CD4-positive, alpha-beta T cell treated with Interleukin-4 for 4 hours (primary cell): ENCODE measurements at regions not wholly inside any gene's neighbourhood (a gene's known extent, or its start where the extent isn't known, plus 50 kb on each side); places are given as distances from the start of the nearest gene placed in this dataset.

Experiments used
- DNase-seq: peaks from one replicate; pipeline ENCODE4 v3.0.0-alpha.2; 2020

GRCh38 chr6:91433660-91434534 lies 847.0 kb upstream of the MAP3K7 start:
- no peak for DNase-seq

DNA sequence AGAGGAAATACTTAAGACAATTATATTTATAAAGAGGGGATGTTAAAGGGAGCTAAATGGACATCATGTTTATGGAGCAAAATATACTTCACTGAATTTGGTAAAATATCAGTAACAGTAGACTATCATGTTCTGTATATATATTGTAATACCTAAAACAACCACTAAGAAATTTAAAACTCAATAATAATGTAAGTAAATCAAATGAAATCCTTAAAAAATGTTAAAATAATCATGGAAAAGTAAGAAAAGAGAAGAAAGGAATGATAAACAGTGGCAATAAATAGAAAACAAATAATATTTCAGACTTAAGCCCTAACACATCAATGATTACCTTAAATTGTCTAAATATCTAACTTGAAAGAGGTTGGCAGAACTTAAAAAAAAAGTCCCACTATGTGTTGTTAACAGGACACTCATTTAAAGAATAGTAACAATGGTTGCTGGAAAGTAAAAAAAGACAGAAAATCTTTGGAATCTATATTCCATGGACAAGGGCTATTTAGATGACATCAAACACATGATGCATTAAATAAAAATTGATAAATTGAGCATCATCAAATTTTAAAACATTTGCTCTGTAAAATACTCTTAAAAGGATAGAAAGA lies 842.2 kb upstream of the MAP3K7 start:
- no peak for DNase-seq

- no peak for DNase-seq
These were observed 841.4 kb upstream of the MAP3K7 start for GRCh38 chr6:91428296-91428695.

GRCh38 chr6:91420243-91420642 lies 833.4 kb upstream of the MAP3K7 start:
- DNase-seq, result no peak

- no peak for DNase-seq
These were observed 828.2 kb upstream of the MAP3K7 start for GRCh38 chr6:91415031-91415605.

GRCh38 chr6:91412532-91412931 lies 825.7 kb upstream of the MAP3K7 start:
- DNase-seq, result no peak

DNA sequence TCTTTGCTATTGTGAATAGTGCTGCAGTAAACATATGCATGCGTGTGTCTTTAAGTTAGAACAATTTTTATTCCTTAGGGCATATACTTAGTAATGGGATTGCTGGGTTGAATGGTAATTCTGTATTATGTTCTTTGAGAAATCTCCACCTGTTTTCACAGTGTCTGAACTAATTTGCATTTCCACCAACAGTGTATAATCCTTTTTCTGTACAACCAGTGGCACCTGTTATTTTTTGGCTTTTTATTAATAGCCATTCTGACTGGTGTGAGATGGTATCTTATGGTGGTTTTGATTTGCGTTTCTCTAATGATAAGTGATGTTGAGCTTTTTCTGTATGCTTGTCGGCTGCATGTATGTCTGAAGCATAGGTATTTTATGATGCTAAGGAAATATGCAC lies 820.8 kb upstream of the MAP3K7 start:
- no peak for DNase-seq

DNA sequence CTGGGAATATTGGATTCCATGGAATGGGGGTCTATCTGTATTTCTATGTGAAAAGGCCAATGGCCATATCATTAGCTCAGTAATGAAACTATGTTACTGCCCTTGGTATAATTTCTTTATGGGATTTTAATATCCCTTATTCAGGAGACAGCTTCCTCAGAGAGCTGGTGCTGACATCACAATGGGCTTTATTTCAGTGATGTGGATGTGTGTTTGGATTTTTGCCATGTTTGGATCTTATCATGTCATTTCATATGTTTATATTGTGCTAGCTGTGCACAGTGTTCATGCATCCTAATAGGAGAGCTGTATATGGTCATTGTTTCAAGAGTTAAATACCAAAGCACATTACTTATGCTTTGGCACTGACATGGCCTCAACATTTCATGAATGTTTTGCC lies 806.1 kb upstream of the MAP3K7 start:
- no peak for DNase-seq

- DNase-seq, result no peak
These were observed 800.6 kb upstream of the MAP3K7 start for GRCh38 chr6:91387290-91388059.

DNA sequence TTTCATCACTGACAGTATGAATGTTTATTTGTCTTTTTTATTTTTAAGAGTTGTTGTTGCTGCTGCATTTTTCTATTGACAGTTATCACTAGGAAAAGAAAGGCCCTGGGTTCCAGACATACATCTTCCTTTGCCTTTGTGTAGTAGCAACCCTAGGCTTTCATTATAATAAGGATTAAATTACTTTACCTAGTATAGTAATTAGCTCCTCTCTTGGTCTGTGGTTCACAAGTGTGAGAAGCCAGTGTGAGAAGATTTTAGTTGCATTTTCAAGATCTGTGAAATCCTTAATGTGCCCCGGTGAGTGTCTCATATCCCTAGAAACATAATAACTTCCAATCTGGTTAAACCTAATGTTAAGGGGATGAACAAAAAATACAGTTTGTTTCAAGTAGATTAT lies 799.3 kb upstream of the MAP3K7 start:
- DNase-seq, result no peak

DNA sequence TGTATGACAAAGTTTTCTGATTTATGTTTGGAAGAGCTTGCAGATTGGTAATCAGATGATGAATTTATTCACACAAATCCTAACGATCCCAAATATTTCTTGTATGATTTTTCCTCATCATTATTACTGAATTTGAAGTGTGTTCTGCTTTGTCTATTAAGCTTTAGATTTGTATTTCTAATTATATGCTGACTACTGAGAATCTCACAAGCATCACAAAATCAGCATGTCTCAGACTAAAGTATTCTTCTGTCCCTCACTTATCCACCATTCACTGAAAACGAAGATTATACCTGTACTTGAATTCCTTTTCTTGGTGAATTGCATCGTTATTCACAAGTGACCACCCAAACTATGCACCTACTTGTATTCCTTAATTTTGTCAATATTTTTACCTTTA lies 796.3 kb upstream of the MAP3K7 start:
- DNase-seq, result no peak

GRCh38 chr6:91376686-91377085 lies 789.8 kb upstream of the MAP3K7 start:
- DNase-seq, result no peak

DNA sequence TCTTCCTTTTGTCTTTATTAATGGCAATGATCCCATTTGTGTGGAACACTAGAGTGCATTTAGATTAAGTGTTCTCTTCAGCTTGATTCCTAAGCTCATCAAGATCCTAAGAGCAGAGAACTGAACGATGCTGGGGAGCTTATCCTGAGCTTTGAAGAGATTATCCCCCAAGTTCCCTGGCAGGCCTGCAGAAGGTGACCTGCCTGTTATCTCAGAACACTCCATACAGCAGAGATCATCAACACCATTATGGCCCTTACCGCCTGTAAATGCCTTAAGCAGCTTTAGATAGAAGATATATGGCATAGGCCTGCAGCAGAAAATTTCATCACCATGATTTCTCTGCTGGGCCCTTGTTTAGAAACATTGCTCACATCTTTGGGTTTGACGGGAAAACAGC lies 779.9 kb upstream of the MAP3K7 start:
- no peak for DNase-seq

GRCh38 chr6:91358986-91359385 lies 772.1 kb upstream of the MAP3K7 start:
- no peak for DNase-seq

- DNase-seq, result no peak
These were observed 766.0 kb upstream of the MAP3K7 start for GRCh38 chr6:91352878-91353277.

- DNase-seq, result no peak
These were observed 765.4 kb upstream of the MAP3K7 start for GRCh38 chr6:91352321-91352720.

GRCh38 chr6:91350146-91350908 lies 763.5 kb upstream of the MAP3K7 start:
- DNase-seq, result no peak

- no peak for DNase-seq
These were observed 754.6 kb upstream of the MAP3K7 start for GRCh38 chr6:91341473-91341872.

DNA sequence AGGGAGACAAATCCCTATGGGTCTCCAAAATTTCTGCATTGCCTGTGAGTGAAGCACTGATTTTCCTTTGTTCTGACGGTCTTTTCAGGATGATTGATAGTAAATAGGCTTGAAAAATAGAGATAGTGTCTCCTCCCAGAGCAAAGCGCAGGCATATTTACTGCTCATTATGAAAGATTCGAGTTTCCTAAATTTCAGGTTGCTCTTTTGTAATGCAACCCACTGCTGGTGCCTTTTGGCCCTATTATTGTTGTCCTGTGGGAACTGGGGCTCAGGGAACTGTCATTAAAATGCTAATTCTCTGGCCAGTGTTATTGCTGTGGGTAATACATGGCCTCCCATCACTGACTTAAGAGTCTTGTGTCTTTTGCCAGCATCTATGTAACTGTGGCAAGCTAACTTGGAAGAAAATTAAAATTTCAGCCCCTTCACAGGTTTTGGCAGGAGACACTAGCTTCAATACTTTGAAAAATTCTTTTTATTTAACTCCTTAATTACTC lies 754.1 kb upstream of the MAP3K7 start:
- no peak for DNase-seq

GRCh38 chr6:91337967-91338366 lies 751.1 kb upstream of the MAP3K7 start:
- no peak for DNase-seq

- no peak for DNase-seq
These were observed 744.0 kb upstream of the MAP3K7 start for GRCh38 chr6:91330896-91331295.

DNA sequence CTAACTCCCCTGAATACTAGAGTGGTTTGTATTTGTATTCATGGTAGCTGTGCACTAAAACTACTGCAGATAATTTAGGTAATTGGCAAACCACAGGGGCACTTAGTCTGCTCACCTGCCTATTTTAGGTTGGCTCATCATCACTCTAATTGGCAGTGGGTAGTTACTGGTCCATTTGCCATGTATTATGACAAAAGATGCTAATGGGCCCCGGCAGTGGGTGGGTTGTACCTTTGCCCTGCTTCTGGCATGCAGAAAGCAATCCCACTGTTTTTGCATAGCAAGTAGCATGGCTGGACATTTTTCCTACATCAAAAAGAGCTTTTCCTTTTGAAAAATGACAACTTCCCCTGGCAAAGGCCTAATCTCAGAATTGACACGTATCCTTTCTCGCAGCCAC lies 741.4 kb upstream of the MAP3K7 start:
- DNase-seq, result no peak

- DNase-seq, result no peak
These were observed 737.8 kb upstream of the MAP3K7 start for GRCh38 chr6:91324711-91325110.
